ENCODE measurements at regions not wholly inside any gene's neighbourhood (a gene's known extent, or its start where the extent isn't known, plus 50 kb on each side); places are given as distances from the start of the nearest gene placed in this dataset.

GRCh38 chr9:16029796-16030363 lies 477.0 kb downstream of the CCDC171 start (continued):
- TF ChIP-seq MAFK (IDR thresholded peaks at IDR 0.05; ENCODE audit: partially characterized antibody) (no peak), GATA3 (IDR thresholded peaks at IDR 0.05; ENCODE audit: borderline replicate concordance) (no peak), ATOH8 (CRISPR knock-in tag; IDR thresholded peaks at IDR 0.05; ENCODE audit: low read depth) (no peak), CBX8 (IDR thresholded peaks at IDR 0.05) (no peak), HES2 (IDR thresholded peaks at IDR 0.05) (no peak)

- H3K9me3 ChIP-seq: no peaks in the 10 kb centered on the region
- no peak overlapping the region for H3K27ac ChIP-seq
- ATAC-seq (no peak), DNase-seq (ENCODE audit: low read depth in 1 of 2, low spot score in 1 of 2) (peak; percentile 18 to 25), FAIRE-seq (no peak)
- no peak overlapping the region for H3K4me2 ChIP-seq
- ChIA-PET POLR2A (no interaction called here), CTCF (interaction anchor here (0.7 kb wide), 1 partner anchor 103 kb away, joined by 3 read pairs; no protein-coding TSS in a partner anchor)
- TF ChIP-seq MAX (IDR thresholded peaks at IDR 0.05): peak; percentile 44; the same call in 1 of the 2 replicates
- no peak for TF ChIP-seq FOSL2 (IDR thresholded peaks at IDR 0.05)
- no peak for TF ChIP-seq FOSL2 (CRISPR knock-in tag; IDR thresholded peaks at IDR 0.05)
- TF ChIP-seq BHLHE40 (IDR thresholded peaks at IDR 0.05; ENCODE audit: low read depth, low read length): no peak
- TF ChIP-seq NR3C1 (IDR thresholded peaks at IDR 0.05): no peak
- TF ChIP-seq TP53 (CRISPR knock-in tag; IDR thresholded peaks at IDR 0.05): no peak
- TF ChIP-seq MAZ (IDR thresholded peaks at IDR 0.05; ENCODE audit: borderline replicate concordance, low read depth, low read length): no peak
- peak; percentile 77; the same call in 1 of the 2 replicates for TF ChIP-seq E2F6 (IDR thresholded peaks at IDR 0.05; ENCODE audit: borderline replicate concordance, low read depth)
- H3K4me3 ChIP-seq: no peak overlapping the region
- H3K4me1 ChIP-seq: no peaks in the 10 kb centered on the region
- 26% methylated on average over 8 of the region's 8 CpGs for WGBS (ENCODE audit: missing lambda C conversion rate)
Measured at GRCh38 chr9:16030528-16031185, 477.8 kb downstream of the CCDC171 start.

- ATAC-seq (no peak), DNase-seq (ENCODE audit: low read depth in 1 of 2, low spot score in 1 of 2) (no peak), FAIRE-seq (no peak)
- TF ChIP-seq CHD2 (IDR thresholded peaks at IDR 0.05; ENCODE audit: low read length, partially characterized antibody) (no peak), EP300 (IDR thresholded peaks at IDR 0.05) (no peak), ZNF302 (CRISPR knock-in tag; IDR thresholded peaks at IDR 0.05) (no peak), CBX2 (IDR thresholded peaks at IDR 0.05; ENCODE audit: borderline replicate concordance, low read depth) (no peak), MAFK (IDR thresholded peaks at IDR 0.05; ENCODE audit: partially characterized antibody) (no peak), CBX8 (IDR thresholded peaks at IDR 0.05) (no peak), ATOH8 (CRISPR knock-in tag; IDR thresholded peaks at IDR 0.05; ENCODE audit: low read depth) (no peak)
- POLR2A ChIA-PET: no interaction called here
- CTCF ChIA-PET: interaction anchor here (0.7 to 1.6 kb wide), 2 partner anchors 10 to 102 kb away, joined by 3 to 4 read pairs; no protein-coding TSS in a partner anchor
- Histone ChIP-seq H3K4me1 (no peaks in the 10 kb centered on the region), H3K27ac (no peak overlapping the region), H3K4me2 (no peak overlapping the region), H3K9me3 (no peaks in the 10 kb centered on the region), H3K4me3 (no peak overlapping the region)
- WGBS (ENCODE audit: missing lambda C conversion rate): 49% methylated on average over 2 of the region's 2 CpGs
Measured at GRCh38 chr9:16031486-16031885, 478.6 kb downstream of the CCDC171 start.

GRCh38 chr9:16031971-16032370 lies 479.1 kb downstream of the CCDC171 start:
- H3K4me1 ChIP-seq: no peaks in the 10 kb centered on the region
- H3K9me3 ChIP-seq: no peaks in the 10 kb centered on the region
- DNase-seq (ENCODE audit: low read depth in 1 of 2, low spot score in 1 of 2) (no peak), FAIRE-seq (no peak), ATAC-seq (no peak)
- no peak overlapping the region for H3K4me3 ChIP-seq
- POLR2A ChIA-PET: no interaction called here
- WGBS (ENCODE audit: missing lambda C conversion rate): 77% methylated on average over 6 of the region's 6 CpGs
- no peak overlapping the region for H3K27ac ChIP-seq
- CTCF ChIA-PET: interaction anchor here (1.6 kb wide), 1 partner anchor 10 kb away, joined by 4 read pairs; no protein-coding TSS in a partner anchor
- H3K4me2 ChIP-seq: no peak overlapping the region
- TF ChIP-seq SMC3 (IDR thresholded peaks at IDR 0.05): no peak
- no peak for TF ChIP-seq CEBPB (IDR thresholded peaks at IDR 0.05)
- no peak for TF ChIP-seq MAFK (IDR thresholded peaks at IDR 0.05; ENCODE audit: partially characterized antibody)
- TF ChIP-seq HOXB5 (CRISPR knock-in tag; IDR thresholded peaks at IDR 0.05): no peak
- TF ChIP-seq ZNF302 (CRISPR knock-in tag; IDR thresholded peaks at IDR 0.05): no peak
- no peak for TF ChIP-seq ZFP36 (IDR thresholded peaks at IDR 0.05; ENCODE audit: borderline replicate concordance, partially characterized antibody)
- no peak for TF ChIP-seq ELK1 (IDR thresholded peaks at IDR 0.05; ENCODE audit: low read depth, low read length)
- TF ChIP-seq BCL3 (IDR thresholded peaks at IDR 0.05): no peak
- TF ChIP-seq HOXA7 (CRISPR knock-in tag; IDR thresholded peaks at IDR 0.05): no peak
- TF ChIP-seq ATOH8 (CRISPR knock-in tag; IDR thresholded peaks at IDR 0.05; ENCODE audit: low read depth): no peak
- TF ChIP-seq ZSCAN20 (CRISPR knock-in tag; IDR thresholded peaks at IDR 0.05): no peak
- no peak for TF ChIP-seq EHMT2 (IDR thresholded peaks at IDR 0.05; ENCODE audit: low read depth)
